Activated CD4-positive, alpha-beta T cell treated with anti-CD3 and anti-CD28 coated beads for 1 hour (primary cell): ENCODE measurements at regions not wholly inside any gene's neighbourhood (a gene's known extent, or its start where the extent isn't known, plus 50 kb on each side); places are given as distances from the start of the nearest gene placed in this dataset.

ENCODE experiments used
- DNase-seq: peaks from one replicate; pipeline ENCODE4 v3.0.0-alpha.2; 2020

DNA sequence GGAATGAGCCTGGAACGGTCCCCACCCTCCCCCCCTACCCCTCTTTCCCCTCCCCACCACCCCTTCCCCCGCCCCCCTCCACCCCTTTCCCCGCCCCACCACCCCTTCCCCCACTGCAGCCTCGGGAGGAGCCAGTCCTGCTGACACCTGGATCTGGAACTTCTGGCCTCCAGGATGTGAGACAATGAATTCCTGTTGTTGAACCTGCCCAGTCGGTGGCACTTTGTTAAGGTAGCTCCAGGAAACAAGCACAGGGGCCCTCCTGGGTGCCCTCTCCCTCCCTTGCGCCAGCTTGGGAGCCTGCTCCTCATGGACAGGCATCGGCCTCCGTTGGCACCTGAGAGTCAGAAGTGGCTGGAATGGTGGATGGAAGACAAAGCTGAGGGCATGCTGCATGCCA, 152.4 kb upstream of the FOXF1 start:
- no peak for DNase-seq

DNA sequence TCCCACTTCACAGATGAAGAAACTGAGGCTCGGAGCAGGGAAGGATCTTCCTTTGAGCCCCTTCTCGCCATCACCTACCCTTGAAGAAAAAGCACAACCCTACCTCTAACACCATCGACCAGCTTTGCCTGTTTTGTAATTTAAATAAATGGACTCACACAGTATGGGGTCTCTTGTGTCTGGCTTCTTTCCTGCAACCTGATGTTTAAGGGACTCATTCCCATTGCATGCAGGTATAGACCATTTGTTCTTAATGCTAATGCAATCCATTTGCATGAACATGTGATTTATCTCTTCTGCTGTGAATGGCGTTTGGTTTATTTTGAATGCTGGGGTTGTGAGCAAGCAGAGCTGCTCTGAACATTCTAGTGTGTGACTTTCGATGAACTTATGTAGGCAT, 150.8 kb upstream of the FOXF1 start:
- DNase-seq, result no peak

- DNase-seq, result no peak
These were observed 148.0 kb upstream of the FOXF1 start for GRCh38 chr16:86362155-86362849.

- DNase-seq, result no peak
These were observed 147.3 kb upstream of the FOXF1 start for GRCh38 chr16:86363057-86363490.

DNA sequence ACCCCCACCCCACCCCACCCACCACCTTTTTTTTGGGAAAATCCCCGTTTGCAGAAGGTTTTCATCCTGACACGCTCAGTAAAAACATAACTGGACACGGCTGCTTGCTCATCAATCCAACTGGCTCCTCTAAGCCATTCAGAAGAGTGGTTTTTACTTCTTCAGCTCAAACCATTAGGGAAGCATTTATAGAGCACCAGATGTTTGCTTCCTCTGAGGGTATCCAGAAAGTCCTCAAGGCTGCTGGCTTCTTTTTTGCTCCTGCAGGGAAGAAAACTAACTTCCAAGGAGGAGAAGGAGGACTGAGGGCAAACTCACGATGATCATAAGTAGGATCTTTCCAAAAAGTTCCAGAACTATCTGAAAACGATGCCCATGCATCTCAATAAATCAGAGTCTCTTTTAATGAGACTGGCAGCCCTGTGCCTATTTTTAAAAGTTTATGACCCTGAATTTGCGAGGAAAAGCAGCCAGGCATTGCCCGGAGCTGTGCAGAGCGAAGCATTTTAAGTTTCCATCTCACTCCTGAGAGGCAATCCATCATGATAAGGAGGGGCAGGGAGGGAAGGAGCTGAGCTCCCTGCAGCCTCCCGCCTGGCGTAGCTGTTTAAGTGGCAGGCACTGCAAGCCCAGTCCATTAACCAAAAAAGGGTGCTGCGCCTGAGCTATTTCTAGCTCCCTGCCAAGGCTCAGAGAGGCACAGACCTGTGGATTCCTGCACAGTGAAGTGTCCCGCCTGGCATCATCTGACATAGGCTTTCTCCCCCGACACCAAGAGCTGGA, 146.3 kb upstream of the FOXF1 start:
- DNase-seq, result no peak

DNA sequence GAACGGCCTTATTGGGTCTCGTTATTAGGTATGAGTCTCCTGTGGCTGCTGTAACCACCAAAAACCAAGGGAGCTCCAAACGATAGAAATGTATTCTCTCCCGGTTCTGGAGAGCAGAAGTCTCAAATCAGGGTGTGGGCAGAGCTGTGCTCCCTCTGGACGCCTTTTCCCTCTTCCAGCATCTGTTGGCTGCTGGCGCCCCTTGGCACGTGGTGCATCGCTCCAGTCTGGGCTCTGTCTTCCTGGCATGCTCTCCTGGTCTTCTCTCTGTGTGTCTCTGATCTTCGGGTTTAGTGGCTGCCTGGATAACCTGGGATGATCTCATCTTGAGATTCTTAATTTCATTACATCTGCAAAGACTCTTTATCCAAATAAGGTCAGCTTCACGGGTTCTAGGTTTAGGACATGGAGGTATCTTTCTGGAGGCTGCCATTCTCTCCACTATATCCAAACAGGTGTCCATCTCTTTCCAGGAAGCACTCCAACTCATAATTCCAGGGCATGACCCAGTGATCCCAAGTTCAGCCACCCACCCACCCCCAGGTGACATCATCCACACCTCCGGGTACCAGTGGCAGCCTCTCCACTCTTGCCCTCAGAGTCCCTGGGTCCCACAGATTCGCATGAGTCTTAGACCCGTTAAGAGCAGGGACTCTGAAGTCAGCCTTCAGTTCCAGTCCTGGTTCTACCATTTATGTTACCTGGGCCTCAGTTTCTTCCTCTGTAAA, 145.5 kb upstream of the FOXF1 start:
- no peak for DNase-seq

GRCh38 chr16:86365513-86366273, 144.6 kb upstream of the FOXF1 start:
- no peak for DNase-seq

- no peak for DNase-seq
These were observed 143.8 kb upstream of the FOXF1 start for GRCh38 chr16:86366481-86366880.

- no peak for DNase-seq
These were observed 142.8 kb upstream of the FOXF1 start for GRCh38 chr16:86367291-86368072.

GRCh38 chr16:86368261-86368660, 142.1 kb upstream of the FOXF1 start:
- DNase-seq, result no peak

DNA sequence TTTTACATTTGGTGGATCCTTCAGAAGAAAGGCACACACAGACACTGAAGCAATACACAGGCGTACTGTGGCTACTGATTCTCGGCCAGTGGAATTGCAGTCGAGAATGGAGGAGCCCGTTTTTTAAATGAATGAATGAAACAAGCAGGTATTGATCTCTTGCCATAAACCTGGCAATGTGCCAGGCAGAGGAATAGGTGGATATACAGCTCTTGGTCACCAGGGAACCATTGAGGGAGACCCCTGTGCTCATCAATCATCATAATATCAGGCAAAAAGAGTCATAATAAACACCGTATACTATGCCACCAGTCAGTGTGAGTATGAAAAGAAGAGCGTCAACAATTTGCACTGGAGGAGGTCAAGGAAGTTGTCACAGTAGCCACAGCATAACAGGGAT, 140.3 kb upstream of the FOXF1 start:
- no peak for DNase-seq

- DNase-seq, result no peak
These were observed 139.1 kb upstream of the FOXF1 start for GRCh38 chr16:86371083-86371803.

GRCh38 chr16:86372193-86372592, 138.1 kb upstream of the FOXF1 start:
- DNase-seq, result no peak

- no peak for DNase-seq
These were observed 136.9 kb upstream of the FOXF1 start for GRCh38 chr16:86373276-86373901.

DNA sequence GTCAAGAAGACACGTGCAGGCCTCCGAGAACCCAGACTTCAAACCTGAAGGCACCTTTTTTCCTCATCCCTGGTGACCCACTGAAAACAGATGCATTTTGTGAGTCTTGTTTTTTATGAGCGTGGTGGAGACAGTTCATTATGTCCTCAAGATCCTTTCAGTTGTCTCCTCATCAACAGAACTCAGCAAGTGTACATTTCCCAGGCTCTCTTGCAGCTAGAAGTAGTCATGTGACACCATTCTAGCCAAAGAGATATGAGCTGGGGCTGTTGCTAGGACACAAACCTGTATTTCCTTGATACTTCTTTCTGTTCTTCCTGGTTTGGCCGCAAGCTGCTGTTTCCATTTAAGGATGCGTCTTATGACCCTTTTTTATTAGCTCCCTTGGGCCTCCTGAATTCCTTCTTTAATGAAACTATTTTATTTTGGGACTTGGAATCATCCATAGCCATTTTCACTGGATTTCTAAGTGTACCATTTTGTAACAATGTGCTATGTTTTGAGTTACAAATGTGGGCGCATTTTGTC, 135.7 kb upstream of the FOXF1 start:
- no peak for DNase-seq

GRCh38 chr16:86375364-86375763, 135.0 kb upstream of the FOXF1 start:
- DNase-seq, result no peak

DNA sequence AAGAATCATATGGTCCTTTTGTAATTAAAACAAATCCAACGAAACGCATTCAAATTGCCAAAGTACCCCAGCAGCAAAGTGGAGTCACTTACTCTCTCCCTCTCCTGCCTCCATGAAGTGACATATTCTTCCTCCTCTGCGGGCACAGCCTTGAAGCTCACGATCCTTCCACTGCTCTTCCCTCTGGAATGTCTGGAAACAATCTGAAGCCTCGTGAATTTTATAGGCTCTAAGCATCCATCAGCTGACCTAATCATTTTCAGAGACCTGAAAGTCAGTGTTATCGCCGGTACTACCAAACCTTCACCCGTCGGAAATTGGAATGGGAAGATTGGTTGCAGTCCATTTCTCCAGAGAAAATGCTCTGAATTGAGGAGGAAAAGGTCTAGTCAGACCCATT, 134.5 kb upstream of the FOXF1 start:
- DNase-seq, result no peak

DNA sequence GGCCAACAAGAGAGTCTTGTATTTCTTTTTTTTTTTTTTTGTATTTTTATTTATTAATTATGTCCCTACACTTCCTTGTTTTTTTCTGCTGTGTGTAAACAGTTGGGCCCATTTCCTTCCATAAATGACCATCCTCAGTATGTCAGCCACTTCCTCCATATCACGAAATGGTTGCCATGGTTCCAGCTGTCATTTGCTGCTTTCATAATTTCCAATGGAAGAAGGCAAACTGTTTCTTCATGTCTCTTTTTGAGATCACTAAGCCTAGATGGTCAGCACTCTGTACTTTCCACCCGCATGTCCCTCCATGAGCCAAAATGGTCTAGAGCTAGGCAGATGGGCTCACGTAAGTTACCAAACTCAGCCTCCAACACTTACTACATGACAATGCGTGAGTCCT, 133.5 kb upstream of the FOXF1 start:
- DNase-seq, result no peak

DNA sequence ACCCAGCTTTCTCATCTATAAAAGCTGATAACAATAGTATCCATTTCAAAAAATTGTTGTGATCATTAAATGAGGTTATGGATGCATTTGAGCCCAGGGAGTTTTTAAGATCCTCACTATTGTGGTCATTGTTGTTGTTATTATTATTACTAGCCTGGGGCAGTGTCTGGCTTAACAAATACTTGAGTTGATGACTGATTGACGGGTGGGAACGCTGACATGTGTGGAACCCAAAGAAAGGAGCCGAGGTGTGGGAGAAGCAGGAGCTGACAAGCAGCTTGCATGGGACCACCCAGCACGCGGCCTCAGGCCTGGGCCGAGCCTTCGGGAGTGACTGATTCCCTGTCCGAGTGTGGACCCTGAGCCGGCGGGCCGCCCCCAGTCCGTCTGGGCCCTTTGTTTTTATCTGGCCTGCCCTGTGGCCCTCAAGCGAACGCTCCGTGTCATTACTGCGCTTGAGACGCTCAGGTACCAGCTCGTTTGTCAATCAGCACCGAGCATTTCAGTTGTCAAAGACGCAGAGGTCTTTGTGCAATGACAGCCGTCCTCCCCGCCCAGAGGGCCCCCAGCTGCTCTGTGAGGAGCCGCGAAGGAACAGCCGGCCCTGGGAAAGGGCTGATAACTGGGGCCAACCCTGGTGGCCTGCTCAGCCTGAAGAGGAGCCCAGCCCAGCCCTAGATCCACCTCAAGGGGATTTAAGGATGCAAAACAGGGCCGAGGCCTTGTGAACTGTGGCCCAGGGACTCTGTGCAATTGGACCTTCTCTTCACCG, 132.9 kb upstream of the FOXF1 start:
- no peak for DNase-seq

DNA sequence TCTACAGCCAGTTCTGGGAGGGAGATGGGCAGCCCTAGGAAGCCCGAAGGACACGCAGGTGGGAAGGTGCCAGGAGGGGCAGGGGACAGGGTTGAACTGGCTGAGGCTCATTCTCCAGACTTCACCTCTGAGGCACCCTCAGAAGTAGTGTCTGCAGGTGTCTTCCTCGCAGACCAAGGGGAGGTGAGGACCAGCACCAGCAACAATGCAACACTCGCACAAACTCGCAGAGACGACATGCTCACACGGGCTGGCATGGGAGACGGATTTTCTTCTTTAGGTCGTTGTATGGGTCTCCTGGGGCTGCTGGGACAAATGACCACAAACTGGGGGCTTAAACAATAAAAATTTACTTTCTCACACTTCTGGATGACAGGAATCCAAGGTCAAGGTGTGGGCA, 132.2 kb upstream of the FOXF1 start:
- DNase-seq, result no peak
